ENCODE measurements at regions not wholly inside any gene's neighbourhood (a gene's known extent, or its start where the extent isn't known, plus 50 kb on each side); places are given as distances from the start of the nearest gene placed in this dataset.

- WGBS, 2 donors: 80 to 83% methylated on average over 4 to 5 of the region's 5 CpGs
- Histone ChIP-seq H3K9me3 (no peaks in the 10 kb centered on the region), H3K27ac (no peak overlapping the region), H3K4me3 (no peak overlapping the region), H3K4me1 (no peaks in the 10 kb centered on the region), H3K27me3 (no peaks in the 10 kb centered on the region), H3K36me3 (no peaks in the 10 kb centered on the region)
- no peak for TF ChIP-seq CTCF (IDR thresholded peaks at IDR 0.05)
- no peak for DNase-seq
- ATAC-seq (ENCODE audit: low FRiP score in 2 of 2): no peak
These were observed 324.4 kb upstream of the CELF4 start for GRCh38 chr18:37889963-37890362.

GRCh38 chr18:37874721-37875120 lies 309.1 kb upstream of the CELF4 start:
- Histone ChIP-seq H3K4me3 (no peak overlapping the region), H3K36me3 (no peaks in the 10 kb centered on the region), H3K27ac (no peak overlapping the region), H3K27me3 (no peaks in the 10 kb centered on the region), H3K9me3 (peaks cover 0 to 10% (median 2%) of the 10 kb centered on the region in 4 donors), H3K4me1 (no peaks in the 10 kb centered on the region)
- no peak for ATAC-seq (ENCODE audit: low FRiP score in 2 of 2)
- WGBS, 2 donors: 77 to 82% methylated on average over 1 of the region's 1 CpG
- no peak for DNase-seq
- TF ChIP-seq EP300 (IDR thresholded peaks at IDR 0.05) (no peak), POLR2AphosphoS5 (IDR thresholded peaks at IDR 0.05) (no peak), POLR2A (IDR thresholded peaks at IDR 0.05) (no peak), CTCF (IDR thresholded peaks at IDR 0.05) (no peak)

GRCh38 chr18:37873416-37873815 lies 307.8 kb upstream of the CELF4 start:
- DNase-seq: no peak
- 88 to 100% methylated on average over 1 of the region's 1 CpG for WGBS, 2 donors
- H3K4me1 ChIP-seq: no peaks in the 10 kb centered on the region
- H3K36me3 ChIP-seq: no peaks in the 10 kb centered on the region
- H3K4me3 ChIP-seq: no peak overlapping the region
- H3K9me3 ChIP-seq: peaks cover 0 to 5% (median under 1%) of the 10 kb centered on the region in 4 donors
- no peak overlapping the region for H3K27ac ChIP-seq
- no peaks in the 10 kb centered on the region for H3K27me3 ChIP-seq
- no peak for TF ChIP-seq EP300 (IDR thresholded peaks at IDR 0.05)
- TF ChIP-seq CTCF (IDR thresholded peaks at IDR 0.05): no peak
- TF ChIP-seq POLR2AphosphoS5 (IDR thresholded peaks at IDR 0.05): no peak
- TF ChIP-seq POLR2A (IDR thresholded peaks at IDR 0.05): no peak
- ATAC-seq (ENCODE audit: low FRiP score in 2 of 2): no peak

GRCh38 chr18:37872562-37872961 lies 307.0 kb upstream of the CELF4 start:
- TF ChIP-seq CTCF (IDR thresholded peaks at IDR 0.05) (no peak), EP300 (IDR thresholded peaks at IDR 0.05) (no peak), POLR2A (IDR thresholded peaks at IDR 0.05) (no peak), POLR2AphosphoS5 (IDR thresholded peaks at IDR 0.05) (no peak)
- H3K27ac ChIP-seq: no peak overlapping the region
- no peaks in the 10 kb centered on the region for H3K9me3 ChIP-seq
- ATAC-seq (ENCODE audit: low FRiP score in 2 of 2) (no peak), DNase-seq (no peak)
- H3K4me1 ChIP-seq: no peaks in the 10 kb centered on the region
- H3K36me3 ChIP-seq: no peaks in the 10 kb centered on the region
- no peak overlapping the region for H3K4me3 ChIP-seq
- 61 to 62% methylated on average over 2 of the region's 2 CpGs for WGBS, 2 donors
- no peaks in the 10 kb centered on the region for H3K27me3 ChIP-seq

GRCh38 chr18:37871561-37871960 lies 306.0 kb upstream of the CELF4 start:
- H3K9me3 ChIP-seq: no peaks in the 10 kb centered on the region
- no peak for ATAC-seq (ENCODE audit: low FRiP score in 2 of 2)
- 25 to 40% methylated on average over 1 of the region's 1 CpG for WGBS, 2 donors

More at GRCh38 chr18:37871561-37871960, 306.0 kb upstream of the CELF4 start:
- Histone ChIP-seq H3K36me3 (no peaks in the 10 kb centered on the region), H3K4me1 (no peaks in the 10 kb centered on the region), H3K27ac (no peak overlapping the region), H3K4me3 (no peak overlapping the region), H3K27me3 (no peaks in the 10 kb centered on the region)
- DNase-seq: no peak
- no peak for TF ChIP-seq EP300 (IDR thresholded peaks at IDR 0.05)
